DMS53 (cell line): ENCODE measurements at regions not wholly inside any gene's neighbourhood (a gene's known extent, or its start where the extent isn't known, plus 50 kb on each side); places are given as distances from the start of the nearest gene placed in this dataset.

Experiments used
- DNase-seq: peaks from one replicate; lab custom pipeline; 2025; lab: John Stamatoyannopoulos, UW

DNA sequence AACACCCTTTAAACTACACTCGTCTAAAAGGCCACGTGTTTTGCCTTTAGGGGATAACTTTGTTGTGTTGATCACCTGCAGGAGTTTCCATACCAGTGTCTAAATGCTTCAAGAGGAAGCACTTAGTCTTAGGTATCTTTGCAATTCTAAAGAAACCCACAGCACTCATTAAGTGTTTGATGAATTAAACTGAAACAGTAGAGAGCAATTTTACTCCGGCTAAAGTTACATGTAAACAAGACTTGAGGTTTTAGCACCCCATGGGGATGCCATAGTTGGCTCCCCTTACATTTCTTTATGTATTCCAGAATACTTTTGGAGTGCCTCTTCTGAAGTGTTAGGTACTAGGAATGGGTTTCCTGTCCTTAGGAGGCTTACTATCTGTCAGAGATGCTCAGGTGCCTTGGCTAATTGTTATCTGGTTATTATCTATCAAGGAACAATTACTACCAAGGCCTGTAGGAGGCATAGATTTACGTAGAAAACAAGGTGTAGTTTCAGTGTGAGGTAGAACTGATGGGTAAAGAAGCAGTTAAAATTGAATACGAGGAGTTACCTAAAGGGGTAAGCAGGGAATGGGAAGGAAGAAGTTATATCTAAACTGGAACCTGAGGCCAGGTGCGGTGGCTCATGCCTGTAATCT is 176.8 kb upstream of the SAMSN1 start:
- DNase-seq, result no peak

DNA sequence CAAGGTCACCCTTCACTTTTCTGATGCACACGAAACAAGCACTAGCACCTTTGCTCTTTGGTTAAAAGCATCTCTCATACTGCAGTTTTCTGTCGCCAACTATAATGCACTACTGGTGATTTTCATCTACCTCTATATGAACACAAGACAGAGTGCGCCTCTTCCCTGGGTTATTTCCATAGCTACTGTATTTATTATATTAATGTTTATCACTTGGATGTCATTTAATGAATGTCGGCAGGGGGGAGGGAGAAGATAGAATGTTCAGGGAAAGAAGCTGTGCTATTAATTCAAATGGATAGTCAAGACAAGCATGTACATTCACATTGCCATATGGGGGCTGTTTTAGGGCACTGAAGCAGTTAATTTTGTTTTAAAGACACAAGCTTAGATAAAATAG is 174.1 kb upstream of the SAMSN1 start:
- DNase-seq, result no peak

DNA sequence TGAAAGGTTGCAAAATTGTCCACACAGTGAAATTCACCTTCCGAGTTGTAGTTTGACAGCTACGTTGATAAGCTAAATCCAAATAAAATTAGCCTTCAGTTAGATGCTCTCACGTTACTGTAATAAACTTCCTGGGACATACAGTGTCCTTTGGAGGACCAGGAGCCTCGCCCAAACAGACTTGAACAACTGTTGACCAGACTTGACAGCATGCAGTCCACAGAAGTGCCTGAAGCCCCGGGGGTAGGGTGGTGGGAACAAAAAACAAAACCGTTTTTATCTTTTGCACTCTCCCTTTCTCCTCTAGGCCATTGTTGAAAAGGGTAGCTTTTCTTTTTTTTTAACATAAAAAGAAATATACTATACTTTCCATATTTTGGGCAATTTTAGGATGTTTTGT is 172.8 kb upstream of the SAMSN1 start:
- no peak for DNase-seq

DNA sequence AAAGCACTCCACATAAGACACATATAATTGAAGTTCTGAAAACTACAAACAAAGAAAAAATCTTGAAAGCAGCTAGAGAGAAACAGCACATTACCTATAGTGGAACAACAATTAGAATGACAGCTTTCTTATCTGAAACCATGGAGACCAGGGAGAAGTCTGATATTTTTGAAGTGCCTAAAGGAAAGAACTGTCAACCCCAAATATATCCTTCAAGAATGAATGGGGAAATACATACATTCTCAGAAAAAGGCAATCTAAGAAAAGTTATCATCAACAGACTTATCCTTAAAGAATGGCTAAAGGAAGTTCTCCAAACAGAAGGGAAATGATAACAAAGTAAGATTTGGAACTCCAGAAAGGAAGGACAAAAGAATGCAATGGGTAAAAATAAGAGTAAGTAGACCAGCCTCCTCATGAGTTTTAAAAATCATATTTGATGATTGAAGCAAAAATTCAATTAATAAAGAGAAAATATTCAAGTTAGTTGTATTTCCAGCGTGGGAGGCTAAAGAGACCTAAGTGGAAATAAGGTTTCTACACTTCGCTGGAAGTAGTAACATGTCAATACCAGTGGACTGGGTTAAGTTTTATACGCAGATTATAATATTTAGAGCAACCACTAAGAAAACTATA is 170.8 kb upstream of the SAMSN1 start:
- no peak for DNase-seq

DNA sequence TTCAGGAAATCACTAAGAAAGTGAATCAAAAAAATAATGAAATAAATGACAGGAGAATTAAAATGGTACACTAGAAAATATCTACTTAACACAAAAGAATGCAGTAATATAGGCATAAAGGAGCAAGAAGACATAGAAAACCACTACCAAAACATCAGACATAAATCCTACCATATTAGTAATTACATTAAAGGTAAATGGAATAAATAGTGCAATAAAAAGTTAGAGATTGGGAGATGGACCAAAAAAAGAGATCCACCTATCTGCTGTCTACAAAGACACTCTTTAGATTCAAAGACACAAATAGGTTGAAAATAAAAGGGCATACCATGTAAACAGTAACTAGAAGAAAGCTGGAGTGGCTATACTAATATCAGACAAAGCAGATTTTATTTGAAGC is 167.0 kb upstream of the SAMSN1 start:
- DNase-seq, result no peak

DNA sequence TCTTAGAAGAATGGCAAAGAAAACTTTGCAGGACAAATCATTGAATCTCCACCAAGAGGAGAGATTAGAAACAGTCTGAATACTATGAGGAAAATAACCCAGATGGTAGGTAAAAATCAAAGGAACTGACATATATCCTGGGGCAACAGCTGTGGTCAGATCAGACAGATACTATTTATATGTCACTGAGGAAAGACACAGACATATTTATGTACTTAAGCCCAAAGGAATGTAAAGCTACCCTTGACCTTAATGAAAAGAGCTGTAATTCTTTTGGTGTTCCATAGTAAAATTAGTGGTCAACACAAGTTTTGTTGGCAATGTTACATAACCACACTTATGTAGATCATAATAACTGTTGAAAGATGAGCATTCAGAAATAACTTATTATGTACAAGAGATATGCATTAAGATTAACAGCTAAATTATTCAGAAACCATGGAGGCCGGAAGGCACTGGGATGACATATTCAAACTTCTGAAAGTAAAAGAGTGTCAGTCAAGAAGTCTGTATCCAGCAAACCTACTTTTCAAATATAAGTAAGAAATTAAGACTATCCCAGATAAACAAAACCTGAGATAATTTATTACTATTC is 166.1 kb upstream of the SAMSN1 start:
- DNase-seq, result no peak

DNA sequence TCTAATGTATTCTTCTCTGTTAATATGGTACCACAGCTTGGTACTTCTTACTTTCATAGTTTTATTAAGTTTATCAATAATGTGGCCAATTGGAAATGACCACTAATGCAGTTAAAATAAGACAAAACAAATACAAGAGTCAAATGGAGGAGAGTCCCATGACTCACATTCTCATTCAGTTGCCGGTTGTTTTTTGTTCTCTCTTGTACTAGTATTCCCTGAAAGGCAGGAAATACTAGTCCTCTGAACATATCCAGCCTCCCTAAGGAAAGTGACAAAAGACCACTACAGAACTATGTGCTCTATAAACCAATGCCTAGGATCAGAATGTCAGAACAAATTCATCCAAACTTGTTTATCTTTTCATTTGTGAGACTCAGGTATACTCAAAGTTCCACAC is 165.2 kb upstream of the SAMSN1 start:
- no peak for DNase-seq

DNA sequence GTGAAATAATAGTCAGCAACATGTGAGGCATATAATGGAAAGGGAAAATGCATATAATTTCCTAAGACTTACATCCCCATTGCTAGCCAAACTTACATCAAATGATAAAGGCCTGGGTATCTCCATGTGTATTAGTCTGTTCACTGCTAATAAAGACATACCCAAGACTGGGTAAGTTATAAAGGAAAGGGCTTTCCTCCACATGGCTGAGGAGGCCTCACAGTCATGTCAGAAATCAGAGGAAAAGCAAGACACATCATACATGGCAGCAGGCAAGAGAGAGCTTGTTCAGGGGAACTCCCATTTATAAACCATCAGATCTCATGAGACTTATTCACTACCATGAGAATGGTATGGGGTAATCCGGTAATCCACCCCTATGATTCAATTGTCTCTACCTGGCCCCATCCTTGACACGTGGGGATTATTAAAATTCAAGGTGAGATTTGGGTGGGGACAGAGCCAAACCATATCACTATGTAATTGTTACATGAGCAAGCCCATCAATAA is 161.5 kb upstream of the SAMSN1 start:
- no peak for DNase-seq

DNA sequence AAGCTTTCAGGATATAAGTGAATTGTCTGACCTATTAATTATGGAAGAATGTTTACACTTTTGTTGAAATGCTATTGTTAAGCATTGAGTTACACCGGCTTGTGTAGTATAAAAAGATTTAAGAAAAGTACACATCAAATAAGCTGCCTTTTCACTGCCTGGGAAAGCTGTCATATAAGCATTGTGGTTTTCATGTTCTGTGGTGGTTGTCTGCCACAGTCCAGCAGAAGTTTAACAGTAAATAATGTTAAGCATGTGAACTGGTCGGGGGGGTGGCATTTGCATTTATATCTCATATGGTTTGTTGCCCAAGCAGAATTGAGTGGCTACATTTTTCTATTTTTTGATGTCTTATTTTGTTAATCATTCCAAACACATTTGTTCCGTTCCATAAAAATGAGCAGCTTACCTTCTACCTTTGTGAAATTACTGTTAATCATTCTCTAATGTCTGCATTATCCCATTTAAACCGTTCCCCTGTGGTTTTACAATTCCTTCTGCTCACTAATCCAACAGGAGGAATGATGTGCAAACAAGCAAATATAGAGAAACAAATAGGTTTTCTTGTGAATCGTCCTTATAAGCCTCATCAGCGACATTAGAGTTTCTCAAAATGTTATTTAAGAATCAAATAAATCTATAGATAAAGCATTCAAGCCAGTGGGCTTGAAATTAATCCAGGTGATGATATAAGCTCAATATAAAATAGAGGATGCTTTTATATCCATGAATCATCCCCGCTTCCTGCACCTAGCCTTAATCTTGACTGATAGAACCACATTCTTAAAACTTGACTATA is 160.8 kb upstream of the SAMSN1 start:
- no peak for DNase-seq

DNA sequence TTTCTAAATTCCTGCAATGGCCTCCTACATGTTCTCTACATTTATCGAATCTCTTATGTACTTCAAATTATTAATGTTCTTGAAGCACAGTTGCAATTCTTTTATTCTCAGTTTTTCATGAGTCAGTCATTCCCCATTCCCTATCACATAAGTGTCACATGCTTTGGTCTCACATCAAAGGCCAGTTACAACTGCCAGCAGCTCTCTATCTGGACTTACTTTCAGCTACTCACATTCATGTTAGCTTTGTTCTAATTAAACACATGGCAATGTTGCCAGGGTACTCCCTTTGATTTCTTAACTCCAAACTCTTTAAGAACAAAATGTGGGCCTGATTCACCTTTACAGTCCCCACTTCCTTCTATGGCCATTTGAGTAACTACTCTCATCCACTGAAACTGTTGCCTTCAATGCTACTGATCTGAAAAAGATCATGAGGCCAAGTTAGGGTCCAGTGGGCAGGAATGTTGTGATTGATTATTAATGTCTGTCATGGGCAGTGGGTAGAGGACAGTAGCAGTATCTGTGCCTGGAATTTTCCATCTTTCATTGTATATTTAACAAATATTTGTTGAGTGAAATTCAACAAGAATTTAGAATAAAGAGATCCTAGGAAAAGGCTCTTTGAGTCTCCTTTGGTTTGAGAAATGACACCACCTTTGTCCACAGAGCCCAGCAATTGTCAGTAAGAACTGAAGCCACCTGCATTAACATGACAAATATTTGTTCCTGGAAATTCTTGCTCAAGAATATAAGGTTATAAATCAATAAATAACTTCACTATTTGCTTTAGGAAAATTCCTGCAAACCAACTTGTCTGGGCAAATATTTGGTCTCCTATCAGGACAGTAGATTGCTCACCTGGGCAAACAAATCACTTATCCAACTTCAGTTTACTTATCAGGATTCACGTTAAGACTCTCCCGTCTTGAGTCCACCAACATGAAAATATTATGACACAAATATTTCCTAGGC is 153.6 kb upstream of the SAMSN1 start:
- peak; percentile 45 for DNase-seq

DNA sequence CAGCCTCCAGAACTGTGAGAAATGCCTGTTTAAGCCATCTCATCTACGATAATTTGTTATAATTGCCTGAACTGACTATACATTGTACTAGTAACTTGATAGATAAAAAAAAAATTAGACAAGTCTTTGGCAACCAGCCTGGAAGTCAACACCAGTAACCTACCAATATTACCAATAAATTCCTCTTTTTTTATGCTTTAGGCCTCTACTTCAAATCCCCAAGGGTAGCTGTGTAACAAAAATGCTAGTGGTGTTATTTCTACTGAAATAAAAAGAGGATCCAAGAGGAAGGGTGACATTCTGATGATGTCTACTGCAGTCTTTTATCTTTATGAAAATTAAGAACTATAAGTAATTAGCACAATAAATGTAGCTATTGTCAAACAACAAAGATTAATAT is 151.7 kb upstream of the SAMSN1 start:
- no peak for DNase-seq

DNA sequence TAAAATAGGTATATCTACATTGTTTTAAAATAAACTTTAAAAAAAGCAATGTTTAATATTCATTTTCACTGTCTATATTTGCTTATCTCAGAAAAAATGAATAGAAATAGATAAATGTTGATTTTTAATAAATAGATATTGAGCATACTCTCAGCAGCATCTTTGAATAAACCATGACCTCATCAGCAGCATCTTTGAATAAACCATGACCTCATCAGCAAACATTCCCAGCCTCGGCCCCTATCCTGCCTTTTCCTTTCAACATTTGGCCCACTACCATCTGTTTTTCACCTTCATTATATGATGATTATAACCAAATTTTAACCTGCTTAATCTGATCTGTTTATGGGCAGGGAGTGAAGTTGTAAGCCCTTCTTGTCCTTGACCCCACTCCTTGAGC is 148.7 kb upstream of the SAMSN1 start:
- DNase-seq, result no peak

DNA sequence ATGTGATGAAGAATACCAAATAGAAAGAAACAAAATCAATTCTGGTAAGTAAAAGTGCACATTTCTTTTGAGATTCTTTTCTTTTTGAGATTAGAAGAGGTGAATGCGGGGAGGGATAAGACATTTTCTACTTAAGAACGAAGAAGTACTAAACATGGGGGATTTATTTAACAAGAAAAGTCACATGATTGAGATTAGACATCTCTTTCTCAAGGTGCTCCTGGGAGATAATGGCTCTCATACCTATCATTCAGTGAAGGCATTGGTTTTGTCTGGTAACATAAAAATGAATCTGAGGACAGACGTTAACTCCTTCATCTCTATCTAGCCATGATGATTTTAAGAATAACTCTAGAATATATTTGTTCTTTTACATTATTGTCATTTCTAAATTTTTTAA is 147.9 kb upstream of the SAMSN1 start:
- DNase-seq, result no peak

DNA sequence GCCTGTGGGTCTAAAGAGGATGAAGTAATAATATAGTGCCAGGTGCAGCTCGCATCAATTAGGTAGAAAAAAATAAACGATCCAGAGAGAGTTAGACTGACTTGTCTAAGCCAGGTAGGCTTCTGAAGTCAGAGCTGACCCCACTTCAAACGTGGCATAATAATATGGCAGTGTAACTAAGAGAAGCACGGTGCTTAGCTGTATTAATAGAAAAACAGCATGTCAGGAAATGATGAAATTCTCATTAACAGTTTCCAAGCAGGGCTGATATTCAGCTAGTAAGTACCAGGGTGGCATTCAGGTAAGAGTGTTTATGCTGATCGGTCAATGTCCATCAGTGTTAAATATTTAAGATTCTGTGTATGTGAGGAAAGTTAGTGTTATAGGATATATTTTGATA is 145.8 kb upstream of the SAMSN1 start:
- DNase-seq, result no peak

DNA sequence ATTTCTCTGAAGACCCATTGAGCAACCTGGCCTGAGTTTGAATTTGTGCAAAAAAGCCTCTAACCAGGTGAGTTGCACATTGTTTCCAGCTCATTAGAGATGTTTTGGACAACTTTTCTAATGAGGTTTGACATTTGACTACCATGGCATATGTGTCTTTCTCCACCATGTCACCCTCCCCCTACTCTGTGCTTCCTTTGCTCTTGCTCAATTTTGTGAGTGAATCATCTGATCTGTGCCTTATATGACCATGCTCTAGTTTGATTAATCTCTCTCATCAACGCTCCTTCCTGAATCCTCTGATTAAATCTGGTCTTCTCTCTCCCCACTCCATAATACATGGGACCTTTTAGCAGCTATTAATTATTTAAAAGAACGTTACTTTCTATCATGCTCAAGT is 144.8 kb upstream of the SAMSN1 start:
- DNase-seq, result no peak

DNA sequence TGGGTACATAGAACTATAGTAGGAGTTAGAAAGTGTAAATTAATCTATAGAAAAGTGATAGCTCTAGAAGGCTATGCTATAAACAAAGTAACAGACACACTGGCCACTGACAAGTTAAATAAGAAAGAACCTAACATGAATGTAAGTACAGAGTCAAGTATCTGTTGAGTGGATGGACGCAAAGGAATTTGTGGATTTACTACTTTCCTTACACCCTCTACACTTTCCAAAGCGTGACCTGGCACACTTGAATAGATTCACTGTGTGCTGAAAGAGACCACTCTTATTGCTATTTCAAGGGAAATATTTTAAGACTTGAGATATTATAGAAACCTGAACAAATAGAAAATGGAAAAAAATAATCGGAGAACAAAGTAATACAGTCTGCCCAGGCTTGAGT is 142.8 kb upstream of the SAMSN1 start:
- peak; percentile 37 for DNase-seq

DNA sequence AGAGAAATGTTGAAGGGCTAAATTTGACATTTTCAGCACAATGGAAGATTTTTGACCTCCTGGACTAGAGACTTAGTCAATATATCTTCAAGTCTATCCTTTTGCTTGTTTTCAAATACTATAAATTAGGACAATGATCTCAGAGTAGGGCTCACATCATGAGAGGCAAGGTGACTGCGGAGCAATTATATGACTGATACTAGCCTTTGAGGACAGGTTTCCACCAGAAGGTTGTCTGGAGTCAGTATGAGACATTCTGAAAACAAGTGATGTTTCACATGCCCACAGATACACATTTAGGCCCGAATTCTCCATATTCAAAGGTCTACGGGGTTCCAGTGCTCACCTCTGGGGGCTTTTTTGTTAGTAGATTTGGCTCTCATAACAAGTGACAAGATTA is 142.3 kb upstream of the SAMSN1 start:
- no peak for DNase-seq

DNA sequence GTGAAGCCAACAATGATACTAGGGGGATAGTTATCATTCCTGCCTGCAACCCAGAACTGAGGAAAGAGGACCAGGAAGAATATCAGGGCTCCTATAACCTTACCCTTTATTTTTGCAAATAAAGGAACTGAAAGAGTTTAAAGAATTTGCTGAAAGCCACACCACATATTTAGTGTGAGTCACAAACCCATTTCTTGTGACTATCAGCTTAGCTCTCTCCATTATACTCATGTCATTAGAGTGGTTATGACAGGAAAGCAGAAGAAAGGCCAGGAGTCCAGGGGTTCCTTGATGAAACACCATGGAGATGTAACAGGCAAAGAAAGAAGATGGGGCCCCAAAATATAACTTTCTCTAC is 141.1 kb upstream of the SAMSN1 start:
- no peak for DNase-seq

DNA sequence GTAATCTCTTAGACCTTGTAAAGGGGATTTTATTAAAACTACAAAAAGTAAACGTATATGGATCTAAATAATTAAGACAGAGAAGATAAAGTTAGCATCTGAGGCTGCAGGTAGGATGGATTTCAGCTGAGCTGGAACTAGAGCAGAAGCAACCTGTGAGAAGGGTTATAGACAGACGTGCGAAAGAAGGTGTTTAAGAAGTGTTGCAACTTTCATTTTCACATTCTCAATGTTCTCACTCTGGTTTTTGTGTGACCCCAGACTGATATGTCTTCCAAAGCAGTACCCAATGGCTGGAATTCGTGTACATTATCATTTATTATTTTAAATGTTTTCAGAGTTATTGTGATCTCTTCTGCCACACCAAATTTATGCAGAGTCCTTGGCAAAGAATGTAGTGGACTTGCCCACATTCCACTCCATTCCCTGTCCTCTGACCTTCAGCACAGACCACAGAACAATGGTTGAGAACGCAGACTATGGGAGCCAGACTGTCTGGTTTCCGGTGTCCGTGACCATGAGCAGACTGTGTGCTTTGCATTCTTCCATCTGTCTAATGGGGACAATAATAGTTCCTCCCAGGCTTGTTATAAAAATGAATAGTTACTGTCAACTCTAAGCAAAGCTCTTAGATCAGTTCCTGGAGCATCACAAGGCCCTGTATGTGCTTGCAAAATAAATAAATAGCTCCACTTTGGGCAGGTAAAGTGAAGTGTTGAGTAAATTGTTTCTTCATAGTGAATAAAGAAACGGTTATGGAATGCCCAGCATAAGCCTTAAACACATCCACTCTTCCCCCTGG is 140.6 kb upstream of the SAMSN1 start:
- DNase-seq, result no peak

DNA sequence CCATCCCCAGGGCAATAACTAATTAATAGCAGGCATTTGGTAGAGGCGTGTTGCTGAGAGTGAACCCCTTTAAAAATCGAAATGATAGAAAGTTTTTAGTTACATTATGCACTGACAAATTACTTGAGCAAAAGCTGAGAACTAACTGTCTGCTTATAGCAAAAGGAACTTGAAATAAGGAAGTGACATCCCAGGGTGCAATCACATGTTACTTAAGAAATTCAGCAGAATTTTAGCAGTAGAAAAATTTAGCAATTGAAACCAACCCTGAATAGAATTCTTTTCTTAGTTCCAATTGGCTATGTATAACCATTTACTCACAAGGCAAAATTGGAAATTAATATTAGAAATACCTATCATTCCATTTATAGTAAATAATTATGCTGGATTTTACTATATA is 139.5 kb upstream of the SAMSN1 start:
- no peak for DNase-seq

DNA sequence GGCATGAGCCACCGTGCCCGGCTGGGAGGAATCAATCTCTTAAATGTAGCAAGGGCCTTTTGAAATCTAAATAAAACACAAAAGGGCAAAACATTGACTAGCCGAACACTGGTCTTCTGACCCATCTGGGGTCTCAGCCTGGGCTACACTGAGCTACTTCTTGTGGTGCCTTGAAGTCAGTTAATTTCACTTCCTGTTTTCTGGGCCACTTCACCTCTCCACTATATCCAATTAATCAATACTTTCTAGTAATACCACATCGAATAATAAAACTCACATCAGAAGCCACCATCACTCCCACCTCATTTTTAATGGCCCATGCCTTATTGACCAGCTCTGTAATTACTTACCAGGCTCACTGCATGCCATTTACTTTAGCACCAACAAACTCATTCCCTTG is 138.0 kb upstream of the SAMSN1 start:
- no peak for DNase-seq
